GM12878 (cell line): ENCODE measurements at regions not wholly inside any gene's neighbourhood (a gene's known extent, or its start where the extent isn't known, plus 50 kb on each side); places are given as distances from the start of the nearest gene placed in this dataset.

Experiments
- ATAC-seq: fragments of 200-7000 bp; cut with Tn5 transposase; 3 replicates; pipeline ENCODE4 v1.9.1; 2020; ENCODE audit warnings: mild to moderate bottlenecking, moderate library complexity
- BruUV-seq: library from RNA; stranded (reverse); fragments of 400-500 nt; replicated peaks from 2 replicates; lab custom pipeline; 2021; lab: Mats Ljungman, UMichigan
- CTCF ChIA-PET: fragments of 300-600 bp; sonication (Branson Sonifier 250); formaldehyde crosslinking; extraction: SDS; loops from one replicate; lab custom pipeline; 2021; ENCODE audit warnings: inconsistent platforms; lab: Yijun Ruan, JAX
- POLR2A ChIA-PET: fragments of 350-600 bp; formaldehyde crosslinking; extraction: SDS; loops from one replicate; lab custom pipeline; 2021; ENCODE audit warnings: inconsistent platforms; lab: Charles Lee
- RAD21 ChIA-PET: fragments of 300-600 bp; sonication (Branson Sonifier 250); formaldehyde crosslinking; loops from one replicate; lab custom pipeline; 2023; ENCODE audit warnings: antibody characterized with exemption; ENCODE audit not compliant: unreplicated experiment; lab: Charles Lee
- SMC1A ChIA-PET: fragments of 300-600 bp; sonication (Branson Sonifier 250); formaldehyde crosslinking; loops from one replicate; lab custom pipeline; 2023; ENCODE audit not compliant: unreplicated experiment, uncharacterized antibody; lab: Charles Lee
- DNase-seq: peaks from one replicate; pipeline ENCODE4 v3.0.0-alpha.2; 2011; ENCODE audit warnings: low read depth, low spot score
- FAIRE-seq: peaks from 3 replicates; lab custom pipeline; 2011; peaks lifted over from hg19 to GRCh38; lab: Jason Lieb, UNC
- H2AFZ ChIP-seq: 2 replicates; pipeline ENCODE4 v1.6.0; 2011; ENCODE audit warnings: low read depth, low read length, control low read depth; ENCODE audit not compliant: control insufficient read depth
- H3K27ac ChIP-seq: 2 replicates; pipeline ENCODE4 v1.5.1; 2011; ENCODE audit warnings: control low read depth; ENCODE audit not compliant: control insufficient read depth, insufficient read depth
- H3K27me3 ChIP-seq, 2 experiments: replicated peaks in 1 of 2; 2 replicates each; pipeline versions ENCODE4 v1.6.0 to v1.6.1; 2011; ENCODE audit warnings: low read length in 1 of 2; ENCODE audit not compliant: control insufficient read depth in 2 of 2, insufficient read depth in 2 of 2
- H3K36me3 ChIP-seq, 2 experiments: 2 replicates each; pipeline ENCODE4 v1.5.1; 2011; ENCODE audit warnings: low read length in 1 of 2; ENCODE audit not compliant: control insufficient read depth in 2 of 2, insufficient read depth in 2 of 2
- H3K4me1 ChIP-seq: 2 replicates; pipeline ENCODE4 v1.6.1; 2011; ENCODE audit warnings: mild to moderate bottlenecking, low read length, moderate library complexity, mixed read lengths; ENCODE audit not compliant: control insufficient read depth, insufficient read depth
- H3K4me2 ChIP-seq: 2 replicates; pipeline ENCODE4 v1.6.0; 2011; ENCODE audit warnings: control low read depth; ENCODE audit not compliant: control insufficient read depth, insufficient read depth
- H3K4me3 ChIP-seq: fragments of 200-600 bp; sonication (generic); 2 replicates; pipeline ENCODE4 v1.5.1; 2016
- H3K79me2 ChIP-seq: 2 replicates; pipeline ENCODE4 v1.6.0; 2011; ENCODE audit warnings: low read length; ENCODE audit not compliant: control insufficient read depth, insufficient read depth
- H3K9ac ChIP-seq: 2 replicates; pipeline ENCODE4 v1.8.0; 2011; ENCODE audit warnings: low read length, control low read depth, mixed read lengths; ENCODE audit not compliant: control insufficient read depth, insufficient read depth
- H3K9me3 ChIP-seq: replicated peaks from 3 replicates; pipeline ENCODE4 v1.5.1; 2011; ENCODE audit warnings: mild to moderate bottlenecking, low read length; ENCODE audit not compliant: control insufficient read depth, insufficient read depth
- H4K20me1 ChIP-seq: 2 replicates; pipeline ENCODE4 v1.6.0; 2011; ENCODE audit not compliant: control insufficient read depth, insufficient read depth
- ATF7 ChIP-seq: fragments of 450-650 bp; IDR thresholded peaks from 2 replicates; pipeline ENCODE4 v1.6.1; 2016; ENCODE audit warnings: low read depth, mild to moderate bottlenecking
- BCL11A ChIP-seq: IDR thresholded peaks from 2 replicates; pipeline ENCODE4 v1.6.1; 2011; ENCODE audit warnings: low read depth, low read length
- CBX3 ChIP-seq: fragments of 200-600 bp; sonication (generic); IDR thresholded peaks from 2 replicates; pipeline ENCODE4 v1.6.1; 2016; ENCODE audit warnings: low read depth, borderline replicate concordance
- E4F1 ChIP-seq: fragments of 450-650 bp; IDR thresholded peaks from 2 replicates; pipeline ENCODE4 v1.6.1; 2018; ENCODE audit warnings: borderline replicate concordance, mild to moderate bottlenecking; ENCODE audit not compliant: partially characterized antibody
- EGR1 ChIP-seq, 2 experiments: IDR thresholded peaks; 1 replicate in 1 of 2; 2 replicates in 1 of 2; pipeline ENCODE4 v1.6.1; 2011 to 2012; ENCODE audit warnings: low read depth in 2 of 2, low read length in 2 of 2, borderline replicate concordance in 1 of 2, mild to moderate bottlenecking in 1 of 2, moderate library complexity in 1 of 2
- EP300 ChIP-seq, 2 experiments: fragments of 150-350 bp in 1 of 2; IDR thresholded peaks; 2 replicates each; pipeline ENCODE4 v1.6.1; 2011 to 2012; ENCODE audit warnings: low read depth in 2 of 2, low read length in 2 of 2, borderline replicate concordance in 1 of 2, improper control_type of control experiment in 1 of 2, inconsistent platforms in 1 of 2; ENCODE audit not compliant: control insufficient read depth in 1 of 2
- ETV6 ChIP-seq, 2 experiments: fragments of 450-650 bp in 1 of 2; IDR thresholded peaks in 1 of 2; conservative IDR thresholded peaks in 1 of 2; 2 replicates each; pipeline ENCODE4 v1.6.1; 2014; ENCODE audit warnings: antibody characterized with exemption in 1 of 2, borderline replicate concordance in 1 of 2, low read depth in 1 of 2, mild to moderate bottlenecking in 1 of 2, moderate library complexity in 1 of 2
- IKZF1 ChIP-seq: fragments of 450-650 bp; conservative IDR thresholded peaks from 2 replicates; pipeline ENCODE4 v1.6.1; 2017; ENCODE audit warnings: antibody characterized with exemption, mild to moderate bottlenecking
- KLF5 ChIP-seq: fragments of 450-650 bp; IDR thresholded peaks from 2 replicates; pipeline ENCODE4 v1.6.1; 2014; ENCODE audit warnings: mild to moderate bottlenecking; ENCODE audit not compliant: partially characterized antibody
- MLLT1 ChIP-seq: fragments of 450-650 bp; IDR thresholded peaks from 2 replicates; pipeline ENCODE4 v1.6.1; 2016; ENCODE audit warnings: mild to moderate bottlenecking
- MYB ChIP-seq: fragments of 150-350 bp; IDR thresholded peaks from 2 replicates; pipeline ENCODE4 v1.6.1; 2014; ENCODE audit warnings: mild to moderate bottlenecking, low read depth, low read length, borderline replicate concordance
- PML ChIP-seq: IDR thresholded peaks from 2 replicates; pipeline ENCODE4 v1.6.1; 2012; ENCODE audit warnings: low read length, inconsistent platforms
- SPI1 ChIP-seq: IDR thresholded peaks from 2 replicates; pipeline ENCODE4 v1.6.1; 2011; ENCODE audit warnings: low read depth, mild to moderate bottlenecking, low read length, moderate library complexity, borderline replicate concordance; ENCODE audit not compliant: insufficient read depth
- SREBF1 ChIP-seq: IDR thresholded peaks from 2 replicates; pipeline ENCODE4 v1.6.1; 2012; ENCODE audit warnings: mild to moderate bottlenecking, low read length
- TCF3 ChIP-seq: IDR thresholded peaks from 2 replicates; pipeline ENCODE4 v1.6.1; 2012; ENCODE audit warnings: low read depth, mild to moderate bottlenecking, low read length, borderline replicate concordance; ENCODE audit not compliant: insufficient read depth
- ZNF207 ChIP-seq: fragments of 450-650 bp; IDR thresholded peaks from 2 replicates; pipeline ENCODE4 v1.6.1; 2014; ENCODE audit warnings: antibody characterized with exemption, mild to moderate bottlenecking, borderline replicate concordance
- in situ Hi-C: fragments of 300-500 bp; cut with MboI; formaldehyde crosslinking; loops from 9 replicates; pipeline ENCODE4 v1.14.3; 2018; ENCODE audit warnings: mixed read lengths
- intact Hi-C: fragments of 100-400 bp; cut with micrococcal nuclease; formaldehyde crosslinking; loops from one replicate; pipeline ENCODE4 v1.14.2; 2022; ENCODE audit not compliant: unreplicated experiment

GRCh38 chr4:14607578-14607977 lies 394.7 kb upstream of the CPEB2 start (continued):
- TF ChIP-seq BCL11A (no peak), PML (no peak), ATF7 (no peak)

GRCh38 chr4:14608630-14609029 lies 393.7 kb upstream of the CPEB2 start:
- no peak for FAIRE-seq
- ATAC-seq = no peak
- ChIA-PET SMC1A (no interaction called here), CTCF (no interaction called here), POLR2A (no interaction called here), RAD21 (no interaction called here)
- Histone ChIP-seq H3K4me3 (no peak overlapping the region), H3K79me2 (no peaks in the 10 kb centered on the region), H3K4me1 (no peaks in the 10 kb centered on the region), H3K27me3 (no peaks in the 10 kb centered on the region), H4K20me1 (no peaks in the 10 kb centered on the region), H3K36me3 (no peaks in the 10 kb centered on the region), H2AFZ (no peak overlapping the region), H3K9ac (no peak overlapping the region), H3K9me3 (no peaks in the 10 kb centered on the region; the same call in 2 of the 3 replicates), H3K4me2 (no peak overlapping the region), H3K27ac (no peak overlapping the region)
- intact Hi-C loops = no loop called here
- no peak for TF ChIP-seq CBX3
- no peak for TF ChIP-seq MLLT1
- TF ChIP-seq E4F1 = no peak
- no peak for TF ChIP-seq MYB
- TF ChIP-seq SREBF1 = no peak
- TF ChIP-seq EGR1 (IDR thresholded peaks at IDR 0.05; ENCODE audit: borderline replicate concordance in 1 of 2, low read depth in 2 of 2, low read length in 2 of 2) = no peak
- TF ChIP-seq TCF3 = no peak
- no peak for TF ChIP-seq EP300 (IDR thresholded peaks at IDR 0.05; ENCODE audit: borderline replicate concordance in 1 of 2, control insufficient read depth in 1 of 2, low read depth in 2 of 2, low read length in 2 of 2)
- TF ChIP-seq SPI1 = no peak
- no peak for TF ChIP-seq ZNF207
- TF ChIP-seq ETV6 (conservative IDR thresholded peaks at IDR 0.05 in 1 of 2, IDR thresholded peaks at IDR 0.05 in 1 of 2; ENCODE audit: borderline replicate concordance in 1 of 2, low read depth in 1 of 2) = no peak
- TF ChIP-seq IKZF1 = no peak
- TF ChIP-seq KLF5 = no peak
- no peak for DNase-seq
- BruUV-seq = no TSS peak
- in situ Hi-C loops = no loop called here
